H9 (cell line): ENCODE measurements at regions not wholly inside any gene's neighbourhood (a gene's known extent, or its start where the extent isn't known, plus 50 kb on each side); places are given as distances from the start of the nearest gene placed in this dataset.

Experiments used
- DNase-seq: peaks from one replicate; pipeline ENCODE4 v3.0.0-alpha.2; 2017
- H2AFZ ChIP-seq: one replicate; pipeline ENCODE4 v1.6.1; 2013; ENCODE audit warnings: mild to moderate bottlenecking, low read length, control low read depth, moderate library complexity
- H2AK5ac ChIP-seq: 2 replicates; pipeline ENCODE4 v1.6.1; 2013; ENCODE audit warnings: low read length, control low read depth, mixed read lengths; ENCODE audit not compliant: insufficient read length
- H2BK120ac ChIP-seq: one replicate; pipeline ENCODE4 v1.6.1; 2013; ENCODE audit warnings: low read depth, mild to moderate bottlenecking, low read length, control low read depth, inconsistent platforms; ENCODE audit not compliant: poor library complexity, severe bottlenecking
- H2BK12ac ChIP-seq: 2 replicates; pipeline ENCODE4 v1.6.1; 2013; ENCODE audit warnings: low read length, control low read depth, mixed read lengths, low read depth; ENCODE audit not compliant: insufficient read length
- H2BK15ac ChIP-seq: 2 replicates; pipeline ENCODE4 v1.6.1; 2013; ENCODE audit warnings: low read depth, low read length, control low read depth
- H2BK20ac ChIP-seq: one replicate; pipeline ENCODE4 v1.6.1; 2013; ENCODE audit warnings: low read depth, mild to moderate bottlenecking, low read length, control low read depth, inconsistent platforms; ENCODE audit not compliant: poor library complexity, severe bottlenecking
- H2BK5ac ChIP-seq: 2 replicates; pipeline ENCODE4 v1.6.1; 2013; ENCODE audit warnings: low read length, control low read depth, mixed read lengths; ENCODE audit not compliant: insufficient read length
- H3K14ac ChIP-seq: 2 replicates; pipeline ENCODE4 v1.6.1; 2013; ENCODE audit warnings: low read length, control low read depth; ENCODE audit not compliant: insufficient read depth
- H3K18ac ChIP-seq: 2 replicates; pipeline ENCODE4 v1.6.1; 2013; ENCODE audit warnings: low read depth, mild to moderate bottlenecking, mixed read lengths, low read length, control low read depth; ENCODE audit not compliant: insufficient read length
- H3K23ac ChIP-seq: 2 replicates; pipeline ENCODE4 v1.6.1; 2013; ENCODE audit warnings: low read length, control low read depth, mixed read lengths, low read depth; ENCODE audit not compliant: insufficient read length
- H3K23me2 ChIP-seq: 2 replicates; pipeline ENCODE4 v1.6.1; 2013; ENCODE audit warnings: low read depth, mild to moderate bottlenecking, mixed read lengths, low read length, control low read depth; ENCODE audit not compliant: insufficient read length, poor library complexity, severe bottlenecking
- H3K27ac ChIP-seq: 2 replicates; pipeline ENCODE4 v1.5.1; 2013; ENCODE audit warnings: low read length, control low read depth, mixed read lengths, low read depth; ENCODE audit not compliant: insufficient read length
- H3K27me3 ChIP-seq: 2 replicates; pipeline ENCODE4 v1.6.1; 2013; ENCODE audit warnings: low read length, control low read depth, inconsistent platforms; ENCODE audit not compliant: insufficient read depth
- H3K4ac ChIP-seq: 2 replicates; pipeline ENCODE4 v1.6.1; 2013; ENCODE audit warnings: low read depth, mild to moderate bottlenecking, control low read depth, inconsistent platforms, low read length, moderate library complexity
- H3K4me1 ChIP-seq: 2 replicates; pipeline ENCODE4 v1.6.1; 2013; ENCODE audit warnings: low read length, control low read depth, inconsistent platforms; ENCODE audit not compliant: insufficient read depth
- H3K4me2 ChIP-seq: 2 replicates; pipeline ENCODE4 v1.6.1; 2013; ENCODE audit warnings: low read length, control low read depth, mixed read lengths; ENCODE audit not compliant: insufficient read length, insufficient read depth
- H3K56ac ChIP-seq: 2 replicates; pipeline ENCODE4 v1.6.1; 2013; ENCODE audit warnings: low read depth, mild to moderate bottlenecking, mixed read lengths, low read length, control low read depth; ENCODE audit not compliant: insufficient read length
- H3K79me1 ChIP-seq: 2 replicates; pipeline ENCODE4 v1.6.1; 2013; ENCODE audit warnings: low read depth, mild to moderate bottlenecking, moderate library complexity, low read length, control low read depth, inconsistent platforms; ENCODE audit not compliant: insufficient read depth, poor library complexity, severe bottlenecking
- H3K79me2 ChIP-seq: 2 replicates; pipeline ENCODE4 v1.6.1; 2013; ENCODE audit warnings: low read length, control low read depth, inconsistent platforms; ENCODE audit not compliant: insufficient read depth
- H3K9ac ChIP-seq: 2 replicates; pipeline ENCODE4 v1.6.1; 2013; ENCODE audit warnings: low read length, control low read depth, mixed read lengths; ENCODE audit not compliant: insufficient read length; ENCODE audit errors: extremely low read depth
- H3K9me3 ChIP-seq: one replicate; pipeline ENCODE4 v1.6.1; 2013; ENCODE audit warnings: low read depth, low read length, inconsistent platforms; ENCODE audit not compliant: control insufficient read depth
- H3T11ph ChIP-seq: one replicate; pipeline ENCODE4 v1.6.1; 2013; ENCODE audit warnings: mild to moderate bottlenecking, low read length, control low read depth, inconsistent platforms
- H4K20me1 ChIP-seq: one replicate; pipeline ENCODE4 v1.6.1; 2013; ENCODE audit not compliant: control insufficient read depth, insufficient read length, insufficient read depth
- H4K5ac ChIP-seq: 2 replicates; pipeline ENCODE4 v1.6.1; 2013; ENCODE audit warnings: low read depth, mild to moderate bottlenecking, mixed read lengths, low read length, control low read depth; ENCODE audit not compliant: insufficient read length
- H4K8ac ChIP-seq: replicated peaks from 2 replicates; pipeline ENCODE4 v1.6.1; 2013; ENCODE audit warnings: low read length, control low read depth, mixed read lengths, low read depth; ENCODE audit not compliant: insufficient read length
- H4K91ac ChIP-seq: 2 replicates; pipeline ENCODE4 v1.6.1; 2013; ENCODE audit warnings: low read depth, mild to moderate bottlenecking, moderate library complexity, mixed read lengths, low read length, control low read depth; ENCODE audit not compliant: insufficient read length
- H3K27ac Mint-ChIP-seq, 3 experiments: 2 replicates in 2 of 3; 3 replicates in 1 of 3; pipeline ENCODE4 v1.8.0; 2020 to 2021; ENCODE audit warnings: mixed read lengths in 3 of 3, mild to moderate bottlenecking in 1 of 3, moderate library complexity in 1 of 3
- H3K27me3 Mint-ChIP-seq: 2 replicates; pipeline ENCODE4 v1.8.0; 2021; ENCODE audit warnings: low read depth, mild to moderate bottlenecking, moderate library complexity, mixed read lengths
- H3K36me3 Mint-ChIP-seq, 3 experiments: 2 replicates in 2 of 3; 3 replicates in 1 of 3; pipeline ENCODE4 v1.8.0; 2020 to 2021; ENCODE audit warnings: low read depth in 3 of 3, mixed read lengths in 3 of 3; ENCODE audit not compliant: insufficient read depth in 1 of 3
- H3K4me1 Mint-ChIP-seq, 2 experiments: 2 replicates each; pipeline ENCODE4 v1.8.0; 2020; ENCODE audit warnings: mixed read lengths in 2 of 2
- H3K4me3 Mint-ChIP-seq, 2 experiments: 2 replicates in 1 of 2; 3 replicates in 1 of 2; pipeline ENCODE4 v1.8.0; 2020 to 2021; ENCODE audit warnings: mild to moderate bottlenecking in 2 of 2, mixed read lengths in 2 of 2, moderate library complexity in 1 of 2
- H3K9me3 Mint-ChIP-seq, 2 experiments: 2 replicates in 1 of 2; 3 replicates in 1 of 2; pipeline ENCODE4 v1.8.0; 2020; ENCODE audit warnings: mild to moderate bottlenecking in 2 of 2, mixed read lengths in 2 of 2, moderate library complexity in 1 of 2
- CTCF ChIP-seq: fragments of 200-600 bp; sonication (generic); conservative IDR thresholded peaks from 3 replicates; pipeline ENCODE4 v1.8.0; 2021; ENCODE audit warnings: antibody characterized with exemption, mild to moderate bottlenecking
- WGBS: extraction: QIAGEN DNeasy Blood & Tissue Kit; methylation state at CpG from one replicate; pipeline ENCODE4 v1.1.7; 2013; ENCODE audit warnings: missing lambda C conversion rate, low lambda C conversion rate, mixed read lengths; ENCODE audit not compliant: insufficient read length; ENCODE audit errors: extremely low coverage; 5-methylcytosine and 5-hydroxymethylcytosine counted together

DNA sequence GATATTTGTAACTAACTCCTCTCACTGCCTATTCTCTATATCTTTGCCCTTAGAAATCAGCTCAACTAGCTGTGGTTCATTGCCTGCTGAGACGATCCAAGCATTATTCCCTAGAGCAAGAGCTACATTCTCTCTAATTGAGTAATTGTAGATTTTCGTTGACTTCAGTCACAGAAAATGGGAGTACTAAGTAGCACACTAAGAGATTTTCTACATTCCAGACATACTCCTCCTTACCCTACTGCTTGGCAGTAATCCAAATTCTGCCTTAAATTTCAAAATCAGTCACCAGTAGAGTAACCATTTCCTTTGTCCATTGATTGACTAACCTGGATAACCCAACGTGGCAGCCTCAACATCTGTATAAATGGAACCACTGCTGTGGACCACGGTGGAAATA, 1786.8 kb downstream of the SLITRK5 start:
- H3K27ac Mint-ChIP-seq = no peak overlapping the region
- no peak overlapping the region for H2AFZ ChIP-seq
- no CpG with 5 or more reads among the region's 4 CpGs for WGBS

More for the DNA sequence above, 1786.8 kb downstream of the SLITRK5 start:
- TF ChIP-seq CTCF = no peak
- no peaks in the 10 kb centered on the region for H3K23me2 ChIP-seq
- no peak overlapping the region for H3K56ac ChIP-seq
- no peak overlapping the region for H4K8ac ChIP-seq
- H3K36me3 Mint-ChIP-seq = no peaks in the 10 kb centered on the region
- no peak overlapping the region for H2BK15ac ChIP-seq
- H3K9ac ChIP-seq = no peak overlapping the region
- no peak overlapping the region for H3K27ac ChIP-seq
- no peak overlapping the region for H3K4me3 Mint-ChIP-seq
- no peaks in the 10 kb centered on the region for H3K27me3 ChIP-seq
- no peak overlapping the region for H2BK12ac ChIP-seq
- H3K4me2 ChIP-seq = no peak overlapping the region
- DNase-seq = no peak
- no peaks in the 10 kb centered on the region for H3K79me1 ChIP-seq
- H2BK20ac ChIP-seq = no peak overlapping the region
- H3K27me3 Mint-ChIP-seq = no peaks in the 10 kb centered on the region
- H3K23ac ChIP-seq = no peak overlapping the region
- no peak overlapping the region for H2AK5ac ChIP-seq
- H4K91ac ChIP-seq = no peak overlapping the region
- H4K20me1 ChIP-seq = no peaks in the 10 kb centered on the region
- no peaks in the 10 kb centered on the region for H3K4me1 ChIP-seq
- no peaks in the 10 kb centered on the region for H3K9me3 Mint-ChIP-seq
- H3K9me3 ChIP-seq = no peaks in the 10 kb centered on the region
- no peaks in the 10 kb centered on the region for H3K79me2 ChIP-seq
- no peak overlapping the region for H3K14ac ChIP-seq
- no peak overlapping the region for H3K18ac ChIP-seq
- H3K4me1 Mint-ChIP-seq = no peaks in the 10 kb centered on the region
- H2BK5ac ChIP-seq = no peak overlapping the region
- H4K5ac ChIP-seq = no peak overlapping the region
- H3T11ph ChIP-seq = no peak overlapping the region
- H2BK120ac ChIP-seq = no peak overlapping the region
- no peak overlapping the region for H3K4ac ChIP-seq
